ENCODE measurements at regions not wholly inside any gene's neighbourhood (a gene's known extent, or its start where the extent isn't known, plus 50 kb on each side); places are given as distances from the start of the nearest gene placed in this dataset.
"Not testable (repeated sequence)": the region's sequence is repeated elsewhere in the genome, so short reads cannot be mapped to it uniquely, and the experiment has no call there.

DNA sequence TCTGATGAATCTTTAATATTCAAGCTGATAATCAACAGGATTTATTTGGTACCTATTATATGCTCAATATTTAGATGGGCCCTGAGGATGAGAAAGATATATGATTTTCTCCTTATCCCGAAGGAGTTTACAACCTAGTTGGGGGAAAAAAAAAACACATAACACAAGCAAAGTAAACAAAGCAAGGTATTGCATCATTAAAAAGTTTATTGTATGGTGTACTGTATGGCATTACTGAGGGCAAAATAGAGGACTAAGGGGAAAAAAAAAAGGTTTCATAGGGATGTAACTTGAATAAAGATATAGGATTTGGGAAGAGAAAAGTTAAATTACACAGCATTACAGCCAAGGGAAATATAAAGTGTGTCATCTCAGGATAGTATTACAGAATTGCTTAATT lies 574.7 kb downstream of the TBC1D32 start:
- no peak overlapping the region for H3K4me3 ChIP-seq (ENCODE audit: low read depth, low read length)
- no peak for DNase-seq (ENCODE audit: low read depth)
- no peak for TF ChIP-seq CTCF (IDR thresholded peaks at IDR 0.05; ENCODE audit: low read depth, low read length, missing control alignments)

DNA sequence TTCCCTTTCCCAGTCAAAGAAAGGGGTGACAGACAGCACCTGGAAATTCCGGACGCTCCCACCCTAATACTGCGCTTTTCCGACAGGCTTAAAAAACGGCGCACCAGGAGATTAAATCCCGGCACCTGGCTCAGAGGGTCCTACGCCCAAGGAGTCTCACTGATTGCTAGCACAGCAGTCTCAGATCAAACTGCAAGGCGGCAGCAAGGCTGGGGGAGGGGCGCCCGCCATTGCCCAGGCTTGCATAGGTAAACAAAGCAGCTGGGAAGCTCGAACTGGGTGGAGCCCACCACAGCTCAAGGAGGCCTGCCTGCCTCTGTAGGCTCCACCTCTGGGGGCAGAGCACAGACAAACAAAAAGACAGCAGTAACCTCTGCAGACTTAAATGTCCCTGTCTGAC lies 585.7 kb downstream of the TBC1D32 start:
- not testable (repeated sequence) for DNase-seq (ENCODE audit: low read depth); H3K4me3 ChIP-seq (ENCODE audit: low read depth, low read length)

DNA sequence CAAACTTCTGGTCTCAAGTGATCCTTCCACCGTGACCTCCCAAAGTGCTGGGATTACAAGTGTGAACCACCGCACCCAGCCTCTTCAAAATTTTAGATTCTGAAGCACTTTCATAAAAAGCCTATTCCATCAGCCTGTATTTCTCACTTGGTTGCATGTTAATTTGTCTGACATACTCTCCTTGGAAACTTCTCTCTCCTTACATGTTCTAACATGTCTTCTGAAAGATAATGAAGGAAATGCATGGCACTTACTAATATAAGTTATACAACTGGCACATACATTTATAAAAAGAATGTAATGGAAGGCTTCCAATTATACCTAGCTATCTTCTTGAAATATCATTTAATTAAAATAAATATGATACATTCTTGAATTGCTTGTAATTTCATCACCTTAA lies 597.5 kb downstream of the TBC1D32 start:
- H3K4me3 ChIP-seq (ENCODE audit: low read depth, low read length) = no peak overlapping the region
- TF ChIP-seq CTCF (IDR thresholded peaks at IDR 0.05; ENCODE audit: low read depth, low read length, missing control alignments) = no peak
- no peak for DNase-seq (ENCODE audit: low read depth)

DNA sequence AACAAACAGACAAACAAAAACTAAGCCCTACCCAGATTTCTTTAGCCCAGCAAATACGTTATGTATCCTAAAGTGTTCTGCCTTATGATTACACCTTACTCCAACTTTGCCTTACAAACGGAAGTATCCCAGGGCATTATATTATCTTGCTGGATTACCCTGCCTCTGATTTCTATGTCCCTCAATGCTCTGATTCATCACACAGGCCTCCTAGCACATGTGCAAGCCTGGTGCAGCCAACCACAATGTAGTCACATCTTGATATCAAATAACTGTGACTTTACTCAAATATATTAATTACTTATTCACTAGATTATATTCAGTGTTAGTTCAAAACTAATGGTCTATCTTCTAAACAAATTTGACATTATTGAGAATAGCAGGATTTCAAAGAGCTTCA lies 598.6 kb downstream of the TBC1D32 start:
- H3K4me3 ChIP-seq (ENCODE audit: low read depth, low read length) = no peak overlapping the region
- DNase-seq (ENCODE audit: low read depth) = no peak
- no peak for TF ChIP-seq CTCF (IDR thresholded peaks at IDR 0.05; ENCODE audit: low read depth, low read length, missing control alignments)

DNA sequence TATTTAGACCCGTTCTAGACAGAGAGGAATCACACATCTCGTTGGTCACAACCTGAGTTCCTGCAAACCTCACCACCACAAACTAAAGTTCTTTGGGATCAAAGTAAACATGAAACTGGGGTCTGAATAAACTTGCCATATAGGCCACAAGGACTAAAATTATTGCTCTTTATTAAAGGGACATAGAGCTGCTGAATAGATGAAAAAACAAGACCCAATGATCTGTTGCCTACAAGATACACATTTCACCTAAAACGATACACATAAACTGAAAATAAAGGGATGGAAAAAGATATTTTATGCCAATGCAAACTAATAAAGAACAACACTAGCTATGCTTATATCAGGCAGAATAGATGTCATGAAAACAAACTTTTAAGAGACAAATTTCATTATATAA lies 623.0 kb downstream of the TBC1D32 start:
- no peak overlapping the region for H3K4me3 ChIP-seq (ENCODE audit: low read depth, low read length)
- TF ChIP-seq CTCF (IDR thresholded peaks at IDR 0.05; ENCODE audit: low read depth, low read length, missing control alignments) = no peak
- DNase-seq (ENCODE audit: low read depth) = no peak

DNA sequence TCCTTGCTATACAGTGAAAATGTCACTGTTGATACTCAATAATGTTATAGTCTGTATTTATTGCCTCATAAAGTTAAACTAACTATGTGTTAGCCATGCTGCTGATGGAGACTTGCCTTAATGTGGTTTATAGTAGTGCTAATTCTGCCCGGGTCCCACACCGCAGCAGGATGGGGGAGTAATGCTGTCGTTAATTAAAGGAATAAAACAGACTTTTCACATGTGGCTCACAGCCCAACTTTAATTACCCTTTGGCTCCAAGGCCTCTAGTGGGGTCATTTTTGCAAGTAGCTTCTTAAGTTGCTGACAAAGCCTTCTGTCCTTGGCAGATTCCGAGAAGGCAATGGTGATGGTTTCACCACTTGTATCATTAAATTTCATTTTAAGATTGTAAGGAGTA lies 634.3 kb downstream of the TBC1D32 start:
- H3K4me3 ChIP-seq (ENCODE audit: low read depth, low read length) = no peak overlapping the region
- no peak for DNase-seq (ENCODE audit: low read depth)
- no peak for TF ChIP-seq CTCF (IDR thresholded peaks at IDR 0.05; ENCODE audit: low read depth, low read length, missing control alignments)

GRCh38 chr6:120686492-120686891 lies 647.8 kb downstream of the TBC1D32 start:
- DNase-seq (ENCODE audit: low read depth) = no peak
- TF ChIP-seq CTCF (IDR thresholded peaks at IDR 0.05; ENCODE audit: low read depth, low read length, missing control alignments) = no peak
- H3K4me3 ChIP-seq (ENCODE audit: low read depth, low read length) = no peak overlapping the region

- H3K4me3 ChIP-seq (ENCODE audit: low read depth, low read length) = no peak overlapping the region
- no peak for TF ChIP-seq CTCF (IDR thresholded peaks at IDR 0.05; ENCODE audit: low read depth, low read length, missing control alignments)
- DNase-seq (ENCODE audit: low read depth) = no peak
Measured at GRCh38 chr6:120682145-120682544, 652.1 kb downstream of the TBC1D32 start.
